Ishikawa (cell line): ENCODE measurements at regions not wholly inside any gene's neighbourhood (a gene's known extent, or its start where the extent isn't known, plus 50 kb on each side); places are given as distances from the start of the nearest gene placed in this dataset.

Experiments used
- CEBPB ChIP-seq: IDR thresholded peaks from 2 replicates; pipeline ENCODE4 v1.6.1; 2012
- CREB1 ChIP-seq: IDR thresholded peaks from 2 replicates; pipeline ENCODE4 v1.6.1; 2012; ENCODE audit warnings: low read depth
- EP300 ChIP-seq: IDR thresholded peaks from 2 replicates; pipeline ENCODE4 v1.6.1; 2012; ENCODE audit warnings: borderline replicate concordance
- FOXM1 ChIP-seq: IDR thresholded peaks from 2 replicates; pipeline ENCODE4 v1.6.1; 2012; ENCODE audit warnings: low read depth, borderline replicate concordance
- MAX ChIP-seq: IDR thresholded peaks from 2 replicates; pipeline ENCODE4 v1.6.1; 2012
- REST ChIP-seq: IDR thresholded peaks from 2 replicates; pipeline ENCODE4 v1.6.1; 2012; ENCODE audit warnings: low read depth, mild to moderate bottlenecking
- TAF1 ChIP-seq: IDR thresholded peaks from 2 replicates; pipeline ENCODE4 v1.6.1; 2012; ENCODE audit warnings: low read depth, mild to moderate bottlenecking
- TEAD4 ChIP-seq: IDR thresholded peaks from 2 replicates; pipeline ENCODE4 v1.6.1; 2012
- YY1 ChIP-seq: IDR thresholded peaks from 2 replicates; pipeline ENCODE4 v1.6.1; 2012; ENCODE audit warnings: low read depth

GRCh38 chr16:50480206-50480605 lies 68.0 kb upstream of the NKD1 start:
- TF ChIP-seq YY1 (no peak), CEBPB (no peak), FOXM1 (no peak), MAX (no peak), EP300 (no peak), CREB1 (no peak), TEAD4 (no peak), REST (no peak), TAF1 (no peak)
